ENCODE measurements at regions not wholly inside any gene's neighbourhood (a gene's known extent, or its start where the extent isn't known, plus 50 kb on each side); places are given as distances from the start of the nearest gene placed in this dataset.

- TF ChIP-seq, protein P1, sequence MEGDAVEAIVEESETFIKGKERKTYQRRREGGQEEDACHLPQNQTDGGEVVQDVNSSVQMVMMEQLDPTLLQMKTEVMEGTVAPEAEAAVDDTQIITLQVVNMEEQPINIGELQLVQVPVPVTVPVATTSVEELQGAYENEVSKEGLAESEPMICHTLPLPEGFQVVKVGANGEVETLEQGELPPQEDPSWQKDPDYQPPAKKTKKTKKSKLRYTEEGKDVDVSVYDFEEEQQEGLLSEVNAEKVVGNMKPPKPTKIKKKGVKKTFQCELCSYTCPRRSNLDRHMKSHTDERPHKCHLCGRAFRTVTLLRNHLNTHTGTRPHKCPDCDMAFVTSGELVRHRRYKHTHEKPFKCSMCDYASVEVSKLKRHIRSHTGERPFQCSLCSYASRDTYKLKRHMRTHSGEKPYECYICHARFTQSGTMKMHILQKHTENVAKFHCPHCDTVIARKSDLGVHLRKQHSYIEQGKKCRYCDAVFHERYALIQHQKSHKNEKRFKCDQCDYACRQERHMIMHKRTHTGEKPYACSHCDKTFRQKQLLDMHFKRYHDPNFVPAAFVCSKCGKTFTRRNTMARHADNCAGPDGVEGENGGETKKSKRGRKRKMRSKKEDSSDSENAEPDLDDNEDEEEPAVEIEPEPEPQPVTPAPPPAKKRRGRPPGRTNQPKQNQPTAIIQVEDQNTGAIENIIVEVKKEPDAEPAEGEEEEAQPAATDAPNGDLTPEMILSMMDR (conservative IDR thresholded peaks at IDR 0.05): no peak
- no peak for TF ChIP-seq EZH2 (IDR thresholded peaks at IDR 0.05; ENCODE audit: low read depth)
Measured at GRCh38 chrX:110987292-110987691, 108.7 kb upstream of the PAK3 start.

Measured in PC-9 (cell line).